Fibroblast of gingiva (primary cell): ENCODE measurements at regions not wholly inside any gene's neighbourhood (a gene's known extent, or its start where the extent isn't known, plus 50 kb on each side); places are given as distances from the start of the nearest gene placed in this dataset.
A peak's percentile ranks its signal among the peaks of the same experiment; 100 is the strongest.

ENCODE experiments used
- DNase-seq: peaks from one replicate; pipeline ENCODE4 v3.0.0-alpha.2; 2011; ENCODE audit warnings: low read depth

DNA sequence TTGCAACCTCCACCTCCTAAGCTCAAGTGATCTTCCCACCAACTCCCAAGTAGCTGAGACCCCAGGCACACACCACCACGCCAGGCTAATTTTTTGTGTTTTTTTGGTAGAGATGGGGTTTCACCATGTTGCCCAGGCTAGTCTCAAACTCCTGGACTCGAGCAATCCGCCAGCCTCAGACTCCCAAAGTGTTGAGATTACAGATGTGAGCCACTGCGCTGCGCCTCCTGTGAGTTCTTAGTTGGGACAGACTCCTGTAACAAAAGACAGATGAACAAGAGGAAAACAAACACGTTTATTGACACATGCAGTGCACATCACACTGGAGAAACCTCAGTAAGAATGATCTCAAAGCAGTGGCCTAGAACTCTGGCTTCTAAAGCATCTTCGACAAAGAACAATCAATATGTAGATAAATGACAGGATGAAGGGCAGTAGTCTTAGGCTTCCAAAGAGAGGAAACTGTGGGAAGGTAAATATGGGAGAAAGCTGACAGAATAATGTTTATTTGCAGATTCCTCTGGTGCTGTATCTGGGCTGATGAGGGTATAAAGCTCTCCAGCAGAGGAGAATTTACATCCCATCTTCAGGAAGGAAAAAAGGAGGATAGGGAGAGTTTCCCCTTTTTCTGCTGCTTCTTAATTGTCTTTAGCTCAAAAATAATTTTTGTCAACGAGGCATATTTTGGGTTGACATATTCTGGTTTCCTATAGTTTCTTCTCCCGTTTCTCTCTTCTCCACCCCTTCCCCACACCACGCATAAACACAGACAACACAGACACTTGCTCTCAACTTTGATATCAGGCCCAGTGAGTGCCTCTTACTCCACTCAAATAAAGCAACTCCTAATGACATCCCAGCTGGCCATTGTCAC is 84.7 kb upstream of the TNFAIP3 start:
- DNase-seq, result no peak

DNA sequence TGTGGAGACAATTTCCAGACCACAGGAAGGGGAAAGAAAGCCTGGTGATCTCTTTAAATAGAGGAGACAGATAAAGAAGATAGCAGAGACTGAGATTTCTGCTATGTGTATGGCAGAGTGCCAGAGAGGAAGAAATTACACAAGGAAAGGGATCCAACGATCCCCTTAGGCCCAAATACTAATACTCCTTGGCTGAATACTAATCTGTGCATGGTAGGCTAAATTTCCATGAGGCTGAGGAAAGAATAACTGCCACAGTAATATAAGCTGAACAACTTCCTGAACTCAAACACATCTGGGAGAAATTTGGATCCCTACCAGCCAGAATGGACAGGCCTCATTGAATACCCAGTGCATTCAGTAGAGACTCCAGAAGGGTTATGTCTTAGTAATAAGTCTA is 83.3 kb upstream of the TNFAIP3 start:
- peak; percentile 19 for DNase-seq

DNA sequence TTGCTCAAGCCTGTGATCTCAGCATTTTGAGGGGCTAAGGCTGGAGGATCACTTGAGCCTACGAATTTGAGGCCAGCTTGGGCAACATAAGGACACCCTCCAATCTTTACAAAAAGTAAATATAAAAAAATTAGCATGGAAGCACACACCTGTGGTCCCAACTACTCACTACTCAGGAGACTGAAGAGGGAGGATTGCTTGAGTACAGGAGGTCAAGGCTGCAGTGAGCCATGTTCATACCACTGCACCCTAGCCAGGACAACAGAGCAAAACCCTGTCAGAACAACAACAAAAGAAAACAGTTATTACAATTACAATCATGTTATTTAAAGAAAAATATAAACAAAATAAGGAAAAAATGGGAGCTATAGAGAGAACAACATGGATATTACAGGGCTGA is 82.5 kb upstream of the TNFAIP3 start:
- no peak for DNase-seq

DNA sequence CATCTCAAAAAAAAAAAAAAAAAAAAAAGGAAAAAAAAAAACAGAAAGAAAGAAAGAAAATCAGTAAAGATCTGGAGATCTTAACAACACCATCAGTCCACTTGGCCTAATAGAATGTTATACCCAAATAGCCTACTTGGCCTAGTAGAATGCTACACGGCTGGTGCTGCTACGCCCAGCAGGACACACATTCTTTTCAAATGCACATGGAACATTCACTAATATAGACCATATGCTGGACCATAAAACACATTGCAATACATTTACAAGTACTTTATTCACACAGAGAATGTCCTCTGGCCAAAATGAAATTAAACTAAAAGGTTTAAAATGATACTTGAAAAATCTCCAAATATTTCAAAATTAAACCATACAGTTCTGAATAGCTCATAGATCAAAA is 80.0 kb upstream of the TNFAIP3 start:
- peak; percentile 75 for DNase-seq

DNA sequence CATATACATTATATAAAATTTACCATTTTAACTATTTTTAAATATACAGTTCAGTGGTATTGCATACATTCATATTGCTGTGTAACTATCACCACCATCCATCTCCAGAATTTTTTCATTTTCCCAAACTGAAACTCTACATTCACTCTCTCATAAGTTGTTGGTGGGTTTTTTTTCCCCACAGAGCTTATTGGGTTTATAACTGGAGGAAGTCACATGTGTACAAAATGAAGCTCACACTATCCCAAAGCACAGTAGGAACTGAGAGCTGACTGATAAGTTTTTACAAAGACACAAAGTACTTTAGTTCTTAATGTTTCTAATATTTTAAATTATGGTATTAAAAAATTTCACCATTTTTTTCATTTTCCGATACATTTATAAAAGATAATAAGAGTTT is 78.8 kb upstream of the TNFAIP3 start:
- no peak for DNase-seq

DNA sequence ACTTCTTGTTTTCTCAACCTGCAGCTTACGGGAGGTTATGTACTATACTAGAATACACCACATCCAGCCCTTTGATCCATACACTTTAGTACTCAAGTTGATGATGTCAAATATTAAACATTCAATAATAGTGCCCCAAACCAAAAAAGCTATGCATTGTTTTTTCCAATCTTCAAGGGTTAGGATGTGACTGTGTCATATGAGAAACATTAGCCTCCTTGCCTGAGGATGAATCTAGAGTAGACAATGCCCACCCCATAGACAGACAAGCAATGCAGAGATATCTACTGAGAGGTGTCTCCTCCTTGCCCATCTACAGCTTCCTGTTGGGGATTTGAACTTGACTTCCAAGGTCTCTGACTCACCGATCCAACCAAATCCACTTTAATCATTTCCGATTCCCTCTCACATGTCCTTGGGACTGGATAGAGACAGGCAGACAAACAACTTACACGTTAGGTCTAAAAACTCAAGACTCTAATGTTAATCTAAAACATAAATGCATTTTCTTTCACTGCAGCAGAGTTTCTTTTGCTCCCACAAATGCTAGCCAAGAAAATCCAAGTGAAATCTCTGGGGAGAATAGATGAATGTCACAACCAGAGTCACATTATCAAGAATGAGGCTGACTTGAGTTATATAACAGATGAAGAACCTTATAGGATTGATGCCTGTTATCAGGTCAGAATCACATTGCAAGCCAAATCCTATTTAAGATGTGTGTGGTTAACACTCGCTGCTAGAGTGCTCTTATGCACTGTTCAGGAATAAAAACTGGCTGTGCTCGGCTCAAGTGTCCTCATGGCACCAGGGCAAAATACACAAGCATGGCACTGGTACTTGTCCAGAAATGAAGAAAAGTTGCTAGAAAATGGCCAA is 75.5 kb upstream of the TNFAIP3 start:
- no peak for DNase-seq

DNA sequence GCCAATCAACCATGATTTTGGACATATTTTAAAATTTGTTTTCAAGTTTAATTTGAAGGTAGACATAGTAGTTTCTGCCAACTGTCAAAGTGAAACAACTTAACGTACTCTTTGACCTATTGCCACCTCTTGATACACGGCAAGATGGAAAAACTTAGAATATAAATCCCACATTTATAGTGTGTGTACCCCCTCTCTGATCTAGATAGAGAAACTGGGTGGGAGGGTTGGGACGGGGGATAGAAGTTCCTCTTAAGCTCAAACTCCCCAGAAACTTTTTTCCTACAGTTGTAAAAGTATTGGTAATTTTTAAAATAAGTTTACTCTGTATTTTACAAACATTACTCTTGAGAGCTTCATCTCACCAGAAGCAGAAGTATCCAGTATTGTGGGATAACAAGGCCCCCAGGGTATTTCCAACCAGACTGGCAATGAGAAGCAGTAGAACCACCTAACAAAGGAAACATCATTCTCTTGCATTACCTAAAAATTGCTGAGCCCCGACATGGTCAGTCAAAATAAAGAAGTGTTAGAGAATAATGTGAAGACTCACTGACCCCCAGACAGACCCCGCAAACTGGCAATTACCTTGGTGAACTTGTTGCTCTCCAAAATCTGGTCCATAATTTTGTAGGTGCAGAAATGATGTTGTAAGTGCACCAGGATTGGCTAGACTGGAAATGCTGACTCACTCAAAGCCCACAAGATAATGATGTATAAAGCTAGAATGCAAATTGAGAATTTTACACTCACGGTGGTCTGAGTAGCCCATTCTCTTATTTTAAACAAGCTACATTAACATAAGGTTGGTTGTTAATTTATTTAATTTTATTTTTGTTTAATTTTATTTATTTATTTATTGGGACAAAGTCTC is 74.7 kb upstream of the TNFAIP3 start:
- DNase-seq, result no peak

DNA sequence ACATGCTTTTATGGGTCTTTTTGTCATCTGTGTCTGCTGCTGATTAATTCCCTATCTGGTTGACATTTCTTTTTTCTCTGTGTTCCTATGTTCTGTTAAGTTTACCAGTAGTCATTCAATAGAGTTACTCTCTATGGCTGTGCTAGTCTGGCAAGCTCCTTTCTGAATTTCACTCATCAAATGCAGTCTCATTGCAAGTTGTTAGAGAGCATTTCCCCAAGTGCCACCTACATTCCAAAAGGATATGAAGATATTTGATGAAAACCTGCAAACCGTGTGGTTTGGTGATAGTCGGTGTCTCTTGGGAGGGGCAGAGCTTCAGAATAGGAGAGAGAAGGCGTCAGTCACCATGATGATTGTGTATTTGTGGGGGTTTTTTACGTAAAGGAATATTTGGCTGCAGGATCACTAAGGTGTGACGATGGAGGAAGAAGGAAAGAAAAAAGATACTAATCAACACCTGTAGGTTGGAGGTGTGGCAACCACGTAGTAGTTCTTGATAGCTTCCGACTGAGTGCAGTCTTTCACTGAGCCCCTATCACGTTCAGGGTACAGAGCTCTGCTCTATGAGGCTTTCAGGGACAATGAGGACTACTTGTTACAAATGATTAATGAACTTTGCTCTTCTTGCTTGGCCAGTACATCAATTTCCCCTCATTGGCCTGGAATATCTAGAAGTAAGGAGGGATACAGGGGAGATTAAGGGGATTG is 73.1 kb upstream of the TNFAIP3 start:
- no peak for DNase-seq

DNA sequence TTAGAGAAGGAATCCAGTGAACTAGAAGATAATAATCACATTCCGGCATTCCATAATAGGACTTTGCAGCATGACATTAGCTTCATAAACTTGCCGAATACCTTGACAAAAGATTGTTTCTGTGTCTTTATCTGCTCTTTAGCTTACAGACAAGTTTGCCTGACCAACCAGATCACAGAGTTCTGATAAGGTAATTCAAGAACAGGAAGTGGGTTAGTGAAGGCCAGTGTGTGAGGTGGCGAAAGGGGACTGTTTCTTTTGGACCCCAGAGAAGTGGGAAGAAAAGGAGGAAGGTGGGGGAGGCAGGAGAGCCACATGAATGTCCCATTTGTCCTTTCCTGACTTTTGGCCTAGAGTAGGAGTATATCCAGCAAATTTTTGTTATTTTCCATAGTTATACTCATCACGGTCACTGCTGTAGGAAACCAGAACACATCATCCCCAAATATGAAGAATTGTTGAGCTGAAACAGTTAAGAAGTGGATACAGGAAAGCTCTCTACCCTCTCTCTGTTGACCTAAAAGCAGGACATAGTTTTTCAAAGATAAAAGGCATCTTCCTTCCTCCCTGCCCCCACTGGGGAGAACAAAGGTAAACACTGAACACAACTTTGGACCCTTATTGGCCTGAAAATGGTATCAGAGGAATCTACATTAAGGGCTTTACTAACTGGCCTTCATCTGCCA is 72.4 kb upstream of the TNFAIP3 start:
- no peak for DNase-seq

DNA sequence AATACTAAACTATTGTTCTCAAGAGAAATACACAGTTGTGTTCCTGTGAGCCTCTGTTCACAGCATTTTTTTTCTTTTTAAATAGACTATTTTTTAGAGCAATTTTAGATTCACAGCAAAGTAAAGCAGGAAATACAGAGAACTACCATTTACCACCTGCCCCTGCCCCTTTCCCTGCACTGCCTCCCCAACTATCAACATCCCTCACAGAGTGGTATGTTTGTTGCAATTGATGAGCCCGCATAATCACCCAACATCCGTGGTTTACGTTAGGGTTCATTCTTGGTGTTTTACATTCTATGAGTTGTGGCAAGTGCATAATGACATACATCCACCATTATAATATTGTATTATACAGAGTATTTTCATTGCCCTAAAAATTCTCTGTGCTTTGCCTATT is 71.6 kb upstream of the TNFAIP3 start:
- no peak for DNase-seq

DNA sequence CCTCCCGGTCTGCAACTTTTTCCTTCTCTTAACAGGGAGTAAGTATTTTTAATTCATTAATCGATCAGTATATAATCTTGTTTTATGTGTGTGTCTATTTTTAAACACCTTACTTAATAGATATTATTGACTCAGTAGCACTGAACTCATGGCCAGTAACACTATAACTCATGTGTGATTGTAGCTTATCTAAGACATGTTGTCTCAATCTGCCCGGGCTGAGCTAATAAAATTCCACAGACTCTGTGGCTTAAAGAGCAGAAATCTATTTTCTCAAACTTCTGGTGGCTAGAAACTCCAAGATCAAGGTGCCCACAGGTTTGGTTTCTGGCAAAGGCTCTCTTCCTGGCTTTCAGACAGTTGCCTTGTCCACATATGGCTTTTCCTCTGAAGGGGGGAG is 68.8 kb upstream of the TNFAIP3 start:
- DNase-seq, result no peak

DNA sequence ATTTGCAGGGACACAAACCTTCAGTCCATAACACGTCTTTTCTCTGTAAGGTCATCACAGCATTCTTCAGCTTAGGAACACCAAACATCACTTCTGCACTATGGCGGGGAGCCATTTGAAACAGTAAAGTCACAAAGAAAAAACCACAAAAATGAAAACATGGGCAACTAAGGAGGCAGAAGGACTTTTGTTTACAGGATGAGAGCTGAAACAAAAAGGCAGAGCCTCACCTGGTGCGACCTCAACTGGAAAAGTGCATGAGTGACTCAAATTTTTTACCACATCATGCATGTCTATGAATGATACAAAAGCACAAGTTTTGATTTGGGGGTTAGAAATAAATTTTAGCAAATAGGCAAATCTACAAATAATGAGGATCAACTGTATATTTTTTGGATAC is 68.2 kb upstream of the TNFAIP3 start:
- no peak for DNase-seq

DNA sequence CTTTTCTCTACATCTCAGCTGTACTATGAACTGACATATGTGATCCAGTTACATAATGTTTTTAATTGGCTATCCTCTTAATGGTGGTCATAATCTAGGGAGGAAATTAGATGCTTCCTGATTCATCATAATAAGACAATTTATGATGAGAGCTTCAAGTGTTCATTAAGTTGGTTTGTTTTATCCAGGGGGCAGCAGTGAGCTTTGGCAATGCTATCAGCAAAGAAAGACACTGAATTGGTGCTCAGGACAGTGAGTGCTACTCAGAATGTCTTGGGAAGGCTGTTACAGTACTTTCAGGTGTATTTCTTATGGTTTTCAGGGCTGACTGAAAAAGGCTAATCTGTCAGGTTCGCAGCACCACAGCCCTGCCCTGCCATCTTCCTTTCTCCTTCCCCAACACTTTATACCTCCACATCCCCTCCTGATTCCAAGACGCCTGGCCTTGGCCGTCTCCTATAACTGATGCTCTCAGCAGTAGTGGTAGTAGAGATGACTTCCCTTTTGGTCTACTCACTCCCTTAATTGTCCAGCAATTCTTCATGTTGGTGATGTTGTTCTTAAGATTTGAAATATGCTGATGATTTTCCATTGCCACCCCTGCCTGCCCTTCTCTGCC is 67.0 kb upstream of the TNFAIP3 start:
- DNase-seq, result peak; percentile 48

DNA sequence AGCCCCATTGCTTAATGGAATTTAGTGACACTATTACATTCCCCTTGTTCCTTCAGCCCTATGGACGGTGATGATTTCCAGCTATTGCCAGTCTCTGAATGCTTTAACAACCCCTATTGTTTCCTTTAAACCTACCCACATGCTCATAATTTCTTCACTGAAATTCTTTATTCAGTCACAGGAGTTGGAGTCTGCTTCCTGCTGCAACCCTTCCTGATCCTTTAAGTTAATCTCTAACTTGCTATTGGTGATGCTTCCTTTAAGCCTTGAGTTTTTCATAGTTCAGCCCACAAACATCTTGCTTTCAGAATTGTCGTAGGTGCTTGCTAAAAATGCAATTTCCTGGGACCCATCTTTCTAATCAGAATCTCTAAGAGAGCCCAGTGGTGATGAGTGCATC is 66.3 kb upstream of the TNFAIP3 start:
- no peak for DNase-seq

DNA sequence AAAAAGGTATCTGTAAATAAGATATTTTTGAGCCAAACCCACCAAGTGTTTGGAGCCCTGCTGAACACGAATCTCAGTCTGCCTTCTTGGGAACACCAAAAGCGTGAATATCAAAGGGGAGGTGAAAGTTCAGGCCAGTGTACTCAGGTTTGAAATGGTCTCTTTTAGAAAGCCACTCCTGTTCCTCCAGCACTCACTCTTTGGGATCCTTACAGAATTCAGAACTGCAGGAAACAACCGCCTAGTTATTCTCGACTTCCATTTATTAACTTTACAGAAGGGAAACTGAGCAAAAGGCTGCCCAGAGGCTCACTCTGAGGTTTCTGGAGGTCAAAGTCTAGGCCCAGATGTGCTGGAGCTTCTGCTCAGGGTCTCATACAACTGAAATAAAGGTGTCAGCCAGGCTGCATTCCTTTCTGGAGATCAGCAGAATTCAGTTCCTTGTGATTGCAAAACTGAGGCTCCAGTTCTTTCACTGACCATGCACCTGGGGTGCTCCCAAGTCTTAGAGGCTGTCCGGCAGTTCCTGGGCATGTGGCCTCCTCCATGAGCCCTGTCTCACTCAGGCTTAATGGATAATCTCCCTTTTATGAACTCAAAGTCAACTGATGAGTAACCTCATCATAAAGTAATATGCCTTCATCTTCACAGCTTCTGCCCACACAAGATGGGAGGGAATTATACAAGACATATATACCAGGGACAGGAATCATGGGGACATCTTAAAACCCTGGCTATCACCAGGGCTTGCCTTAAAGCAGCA is 65.5 kb upstream of the TNFAIP3 start:
- no peak for DNase-seq

DNA sequence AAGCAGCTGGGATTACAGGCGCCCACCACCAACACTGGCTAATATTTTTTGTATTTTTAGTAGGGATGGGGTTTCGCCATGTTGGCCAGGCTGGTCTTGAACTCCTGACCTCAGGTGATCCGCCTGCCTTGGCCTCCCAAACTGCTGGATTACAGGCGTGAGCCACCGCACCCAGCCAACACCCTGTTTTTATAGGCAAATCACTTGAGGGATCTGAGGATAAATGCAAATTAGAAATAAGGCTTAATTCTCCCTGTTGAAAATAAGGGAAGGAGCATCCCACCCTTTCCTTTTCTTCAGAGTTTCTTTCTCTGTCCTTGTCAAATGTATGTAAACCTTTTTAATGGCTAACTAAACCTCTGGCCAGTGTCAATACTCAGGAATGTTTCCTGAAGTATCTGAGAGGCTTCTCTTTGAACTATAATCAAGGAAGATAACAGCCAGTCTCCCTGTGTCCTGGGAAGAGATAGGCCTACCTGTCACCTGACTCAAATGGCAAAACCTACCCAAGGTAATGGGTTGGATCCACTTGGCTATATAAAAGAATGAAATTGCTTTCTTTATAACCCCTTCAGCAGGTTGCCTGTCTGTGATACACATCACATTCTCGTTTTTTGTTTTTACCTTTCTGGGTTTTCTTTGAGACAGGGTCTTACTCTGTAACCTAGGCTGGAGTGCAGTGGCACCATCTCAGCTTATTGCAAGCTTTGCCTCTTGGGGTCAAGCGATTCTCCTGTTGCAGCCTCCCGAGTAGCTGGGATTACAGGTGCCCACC is 64.5 kb upstream of the TNFAIP3 start:
- DNase-seq, result no peak

DNA sequence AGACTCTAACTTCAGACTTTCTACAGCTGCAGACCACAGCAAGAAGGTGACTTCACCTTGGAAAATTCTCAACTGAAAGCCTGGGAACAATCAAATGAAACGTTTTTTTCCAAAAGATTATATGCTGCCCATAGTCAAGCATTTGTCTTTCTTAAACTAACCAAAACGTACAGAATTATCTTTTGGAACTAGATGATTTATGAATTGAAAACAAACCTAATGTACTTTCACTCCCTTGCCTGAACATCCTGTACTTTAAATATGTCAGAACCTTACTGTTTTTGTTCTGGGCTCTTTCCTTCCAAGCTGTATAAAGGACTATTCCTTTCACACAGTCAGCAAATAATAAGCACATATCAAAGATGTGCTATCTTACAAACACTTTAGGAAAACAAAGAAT is 62.4 kb upstream of the TNFAIP3 start:
- no peak for DNase-seq

DNA sequence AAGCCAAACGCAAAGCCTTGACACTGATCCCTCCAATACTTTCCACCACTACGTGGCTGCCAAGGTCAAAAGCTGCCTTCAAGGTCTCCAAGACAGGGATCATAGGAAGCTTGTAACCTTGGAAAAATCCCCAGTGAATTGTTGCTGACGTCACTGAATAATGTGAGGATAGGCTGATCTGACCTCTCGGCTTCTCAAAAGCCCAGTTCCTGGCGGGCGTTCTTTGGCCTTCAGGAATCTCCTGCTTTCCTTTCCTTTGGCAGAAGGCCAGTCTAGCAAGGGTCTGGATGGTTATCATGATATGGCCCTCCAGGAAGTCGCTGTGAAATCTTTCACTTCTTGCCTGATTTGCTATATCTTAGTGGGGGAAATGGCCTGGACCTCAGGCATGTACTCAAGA is 61.4 kb upstream of the TNFAIP3 start:
- DNase-seq, result no peak
